GM12872 (cell line): ENCODE measurements at regions not wholly inside any gene's neighbourhood (a gene's known extent, or its start where the extent isn't known, plus 50 kb on each side); places are given as distances from the start of the nearest gene placed in this dataset.

ENCODE experiments used
- TF ChIP-seq, protein P1 (sequence below): IDR thresholded peaks from 3 replicates; pipeline ENCODE4 v1.5.1; 2011; ENCODE audit warnings: low read depth, mild to moderate bottlenecking, low read length, moderate library complexity; ENCODE audit not compliant: insufficient read depth

DNA sequence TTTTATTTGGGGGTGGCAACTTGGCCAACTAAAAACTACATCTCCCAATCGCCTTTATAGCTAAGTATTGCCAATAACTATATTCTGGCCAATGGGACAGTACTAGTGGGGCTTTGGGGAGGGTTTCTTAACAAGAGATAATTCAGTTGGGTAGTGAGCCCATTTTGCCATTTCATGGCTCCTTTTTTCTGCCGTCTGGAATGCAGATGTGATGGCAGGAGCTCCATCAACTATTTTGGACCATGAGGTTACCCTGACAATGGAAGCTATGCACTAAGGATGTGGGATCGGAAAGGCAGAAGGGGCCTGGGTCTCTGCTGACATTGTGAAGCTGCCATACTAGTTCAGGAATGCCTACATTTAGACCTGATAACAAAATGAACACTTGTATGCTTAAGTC is 67.0 kb upstream of the FOXC1 start:
- TF ChIP-seq, protein P1, sequence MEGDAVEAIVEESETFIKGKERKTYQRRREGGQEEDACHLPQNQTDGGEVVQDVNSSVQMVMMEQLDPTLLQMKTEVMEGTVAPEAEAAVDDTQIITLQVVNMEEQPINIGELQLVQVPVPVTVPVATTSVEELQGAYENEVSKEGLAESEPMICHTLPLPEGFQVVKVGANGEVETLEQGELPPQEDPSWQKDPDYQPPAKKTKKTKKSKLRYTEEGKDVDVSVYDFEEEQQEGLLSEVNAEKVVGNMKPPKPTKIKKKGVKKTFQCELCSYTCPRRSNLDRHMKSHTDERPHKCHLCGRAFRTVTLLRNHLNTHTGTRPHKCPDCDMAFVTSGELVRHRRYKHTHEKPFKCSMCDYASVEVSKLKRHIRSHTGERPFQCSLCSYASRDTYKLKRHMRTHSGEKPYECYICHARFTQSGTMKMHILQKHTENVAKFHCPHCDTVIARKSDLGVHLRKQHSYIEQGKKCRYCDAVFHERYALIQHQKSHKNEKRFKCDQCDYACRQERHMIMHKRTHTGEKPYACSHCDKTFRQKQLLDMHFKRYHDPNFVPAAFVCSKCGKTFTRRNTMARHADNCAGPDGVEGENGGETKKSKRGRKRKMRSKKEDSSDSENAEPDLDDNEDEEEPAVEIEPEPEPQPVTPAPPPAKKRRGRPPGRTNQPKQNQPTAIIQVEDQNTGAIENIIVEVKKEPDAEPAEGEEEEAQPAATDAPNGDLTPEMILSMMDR, result no peak

DNA sequence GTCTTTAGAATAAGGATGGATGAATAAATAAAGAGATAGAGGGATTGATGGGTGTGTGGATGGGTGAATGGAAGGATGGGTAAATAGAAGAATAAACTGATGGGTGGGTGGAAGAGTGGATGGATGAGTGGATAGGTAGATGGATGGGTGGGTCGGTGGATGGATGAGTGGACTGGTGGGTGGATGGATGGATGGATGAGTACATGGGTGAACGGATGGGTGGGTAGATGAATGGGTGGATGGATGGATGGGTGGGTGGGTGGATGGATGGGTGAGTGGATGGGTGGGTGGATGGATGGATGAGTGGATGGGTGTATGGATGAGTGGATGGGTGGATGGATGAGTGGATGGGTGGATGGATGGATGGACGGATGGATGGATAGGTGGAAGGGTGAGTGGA is 65.7 kb upstream of the FOXC1 start:
- TF ChIP-seq, protein P1, result no peak

DNA sequence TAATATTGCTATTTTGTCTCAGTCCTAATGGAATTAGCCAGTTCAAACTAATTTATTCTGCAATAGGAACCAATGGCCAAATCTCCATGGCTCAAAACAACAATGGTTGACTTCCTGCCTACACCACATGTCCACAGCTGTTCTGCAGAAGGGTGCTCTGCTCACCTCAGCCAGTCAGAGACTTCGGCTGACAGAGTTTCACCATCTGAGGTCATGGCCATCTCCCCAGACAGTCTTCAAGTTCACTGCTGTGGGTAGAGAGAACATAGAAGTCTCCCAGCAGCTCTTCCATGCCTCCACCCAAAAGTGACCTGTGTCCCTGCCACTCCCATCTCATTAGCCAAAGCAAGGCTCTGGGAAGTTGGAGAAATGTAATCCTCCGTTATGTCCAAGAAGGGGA is 65.1 kb upstream of the FOXC1 start:
- TF ChIP-seq, protein P1, result no peak

DNA sequence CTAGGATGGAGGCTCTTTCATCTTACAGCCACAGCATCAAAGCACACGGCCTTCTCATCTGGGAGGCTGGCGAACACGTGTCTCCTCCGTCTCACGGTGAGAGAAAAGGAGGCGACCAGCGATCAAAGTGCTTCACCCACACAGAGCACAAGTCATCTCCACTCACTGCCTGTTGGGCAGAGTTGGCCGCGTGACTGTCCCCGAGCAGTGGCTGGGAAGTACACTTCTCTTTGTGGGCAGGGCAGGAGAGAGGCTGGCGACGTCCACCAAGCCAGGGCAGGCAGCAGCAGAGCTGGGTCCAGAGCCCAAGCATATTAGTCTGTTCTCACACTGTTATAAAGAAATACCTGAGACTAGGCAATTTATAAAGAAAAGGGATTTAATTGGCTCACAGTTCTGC is 64.1 kb upstream of the FOXC1 start:
- TF ChIP-seq, protein P1, result no peak

DNA sequence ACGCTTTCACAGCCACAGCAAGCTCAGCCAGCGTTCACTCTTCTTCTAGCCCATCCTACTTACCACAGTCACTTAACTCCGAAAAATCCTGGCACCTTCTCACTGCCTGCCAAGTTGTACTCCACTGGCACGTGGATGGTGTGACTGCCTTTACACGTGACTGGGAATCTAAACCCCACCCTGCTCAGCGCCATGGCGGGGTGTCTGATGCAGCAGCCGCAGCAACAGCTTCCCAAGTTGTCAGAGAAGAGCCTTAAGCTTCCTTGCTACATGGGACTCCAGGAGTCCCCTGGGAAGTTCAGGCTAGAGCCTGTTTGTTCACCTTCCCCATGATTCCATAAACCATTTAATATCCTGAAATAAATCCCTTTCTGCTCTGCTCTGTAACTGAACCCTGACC is 61.9 kb upstream of the FOXC1 start:
- TF ChIP-seq, protein P1, result no peak

DNA sequence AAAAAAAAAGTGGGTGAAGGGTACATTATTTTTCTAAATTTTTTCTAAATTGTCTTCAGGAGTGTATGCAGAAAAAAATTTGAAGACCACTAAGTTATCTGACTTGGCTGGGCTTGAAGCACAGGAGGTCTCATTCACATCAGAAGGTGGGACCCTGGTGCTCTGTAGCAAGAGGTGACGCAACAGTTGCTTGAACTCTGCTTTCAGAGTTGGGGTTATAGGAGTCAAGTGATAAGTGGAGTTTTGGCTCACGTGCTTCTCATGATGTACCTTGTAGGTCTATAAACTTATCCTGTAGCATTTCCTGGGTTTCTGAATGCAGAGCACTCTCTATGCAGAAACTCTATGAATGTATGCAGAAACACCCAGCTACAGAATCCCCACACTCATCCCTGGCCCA is 58.5 kb upstream of the FOXC1 start:
- TF ChIP-seq, protein P1, result no peak

DNA sequence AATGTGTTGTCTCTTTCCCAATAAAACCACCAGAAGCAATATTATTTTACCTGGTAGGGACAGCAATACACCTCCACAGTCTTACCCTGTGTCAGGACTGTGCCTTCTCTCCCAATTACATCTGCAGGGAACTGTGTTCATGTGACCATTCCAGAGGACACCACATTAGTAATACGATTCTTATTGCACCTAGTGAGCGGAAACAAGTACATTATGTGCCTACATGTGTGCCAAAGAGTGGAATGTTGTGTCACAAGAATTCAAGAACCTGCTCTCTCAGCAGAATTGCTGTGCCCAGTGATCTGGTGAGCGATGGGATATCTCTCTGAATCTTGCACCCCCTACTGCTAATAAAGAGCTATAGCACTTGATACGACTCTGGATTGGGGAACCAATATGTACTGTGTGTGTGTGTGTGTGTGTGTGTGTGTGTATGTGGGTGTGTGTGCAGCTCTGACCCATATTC is 57.4 kb upstream of the FOXC1 start:
- TF ChIP-seq, protein P1, result peak; percentile 50; the same call in 2 of the 3 replicates
